ENCODE measurements at regions not wholly inside any gene's neighbourhood (a gene's known extent, or its start where the extent isn't known, plus 50 kb on each side); places are given as distances from the start of the nearest gene placed in this dataset.

- TF ChIP-seq ZFX (IDR thresholded peaks at IDR 0.05) = no peak
- no peak for TF ChIP-seq POLR2A (IDR thresholded peaks at IDR 0.05; ENCODE audit: borderline replicate concordance, extremely low read depth, insufficient read depth, insufficient read length)
- TF ChIP-seq YY1 (IDR thresholded peaks at IDR 0.05; ENCODE audit: extremely low read depth, insufficient replicate concordance, low read depth, low read length) = no peak
- no peak for TF ChIP-seq EGR1 (IDR thresholded peaks at IDR 0.05; ENCODE audit: low read depth)
These were observed 201.2 kb downstream of the SEC23A start (continued) for GRCh38 chr14:38901791-38902190.

GRCh38 chr14:38900887-38901286 lies 202.1 kb downstream of the SEC23A start:
- no peak overlapping the region for H3K9ac ChIP-seq (ENCODE audit: low read length)
- ChIA-PET CTCF (no interaction called here), POLR2A (no interaction called here), RAD21 (ENCODE audit: low non-redundant PET in 1 of 2, low total read pairs in 2 of 2, uncharacterized antibody in 2 of 2, unreplicated experiment in 2 of 2) (no interaction called here)
- H3K9me2 ChIP-seq (ENCODE audit: insufficient read depth) = no peaks in the 10 kb centered on the region
- ATAC-seq (no peak), DNase-seq (ENCODE audit: low read depth, low spot score) (no peak)
- H3K27ac ChIP-seq (ENCODE audit: low read depth, low read length) = no peak overlapping the region
- H3K4me1 ChIP-seq (ENCODE audit: control insufficient read depth in 1 of 2, insufficient read depth in 2 of 2, low read length in 2 of 2) = no peaks in the 10 kb centered on the region
- no peaks in the 10 kb centered on the region for H4K20me1 ChIP-seq (ENCODE audit: insufficient read depth)
- peaks cover 5% of the 10 kb centered on the region; the same call in 1 of the 2 replicates for H3K27me3 ChIP-seq (ENCODE audit: insufficient read depth, low read length)
- no peaks in the 10 kb centered on the region for H3K36me3 ChIP-seq (ENCODE audit: control insufficient read depth in 1 of 2, insufficient read depth in 2 of 2, low read length in 2 of 2)
- H3K79me2 ChIP-seq (ENCODE audit: insufficient read depth, low read length) = no peaks in the 10 kb centered on the region
- BruUV-seq (replicated peaks) = no TSS peak
- TF ChIP-seq POLR2AphosphoS5 (IDR thresholded peaks at IDR 0.05; ENCODE audit: low read depth, low read length) (no peak), EGR1 (IDR thresholded peaks at IDR 0.05; ENCODE audit: low read depth) (no peak), EZH2 (IDR thresholded peaks at IDR 0.05) (no peak), ZNF274 (IDR thresholded peaks at IDR 0.05; ENCODE audit: low read depth, low read length) (no peak), POLR2A (IDR thresholded peaks at IDR 0.05; ENCODE audit: borderline replicate concordance, extremely low read depth, insufficient read depth, insufficient read length) (no peak), ZBTB33 (IDR thresholded peaks at IDR 0.05; ENCODE audit: extremely low read depth, insufficient replicate concordance, low read length) (no peak), ELF1 (IDR thresholded peaks at IDR 0.05; ENCODE audit: borderline replicate concordance, low read depth) (no peak), RAD21 (IDR thresholded peaks at IDR 0.05; ENCODE audit: low read depth) (no peak), MAX (IDR thresholded peaks at IDR 0.05) (no peak), YY1 (IDR thresholded peaks at IDR 0.05; ENCODE audit: extremely low read depth, insufficient replicate concordance, low read depth, low read length) (no peak), CTCF (IDR thresholded peaks at IDR 0.05 in 2 of 3, conservative IDR thresholded peaks at IDR 0.05 in 1 of 3; ENCODE audit: borderline replicate concordance in 1 of 3, insufficient read depth in 1 of 3, low read depth in 2 of 3, low read length in 2 of 3) (no peak), SP1 (IDR thresholded peaks at IDR 0.05; ENCODE audit: low read depth) (no peak), CBX3 (IDR thresholded peaks at IDR 0.05; ENCODE audit: low read depth) (no peak), TCF7L2 (IDR thresholded peaks at IDR 0.05; ENCODE audit: borderline replicate concordance, extremely low read depth, insufficient read depth, insufficient read length) (no peak), SIN3A (IDR thresholded peaks at IDR 0.05; ENCODE audit: low read depth) (no peak)
- intact Hi-C loops (cut with micrococcal nuclease) = no loop called here
- H3K4me2 ChIP-seq (ENCODE audit: low read length) = no peak overlapping the region
- H2AFZ ChIP-seq (ENCODE audit: low read depth, low read length, poor library complexity, severe bottlenecking) = no peak overlapping the region
- no peaks in the 10 kb centered on the region for H3K9me3 ChIP-seq (ENCODE audit: control insufficient read depth in 1 of 2, insufficient read depth in 1 of 2, low read depth in 1 of 2, low read length in 2 of 2)
- no peak overlapping the region for H3K4me3 ChIP-seq (replicated peaks in 1 of 2; ENCODE audit: low read depth in 1 of 2, low read length in 2 of 2)

Measured in HCT116 (cell line).